ENCODE measurements at regions not wholly inside any gene's neighbourhood (a gene's known extent, or its start where the extent isn't known, plus 50 kb on each side); places are given as distances from the start of the nearest gene placed in this dataset.

DNA sequence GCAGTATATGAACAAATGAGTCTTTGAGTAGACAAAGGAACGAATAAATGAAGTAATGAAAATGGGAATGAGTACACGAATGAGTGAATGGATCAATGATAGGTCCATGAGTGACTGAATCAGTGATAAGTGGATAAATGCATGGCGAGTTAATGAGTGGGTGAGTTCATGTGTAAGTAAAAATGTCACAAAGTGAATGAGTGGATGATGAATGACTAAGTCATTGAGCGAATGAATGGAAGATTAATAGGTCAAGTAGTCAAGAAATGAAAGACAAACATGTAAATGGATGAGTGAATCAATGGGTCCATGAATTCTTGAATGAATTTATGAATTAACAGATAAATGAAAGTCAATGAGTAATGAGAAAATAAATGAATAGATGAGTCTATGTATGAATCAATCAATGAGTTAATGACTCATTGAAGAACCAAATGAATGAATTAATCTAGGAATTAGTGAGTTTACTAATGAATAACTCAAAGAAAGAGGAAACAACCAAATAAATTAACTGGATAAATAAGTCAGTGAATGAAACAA, 97.3 kb upstream of the RTL1 start:
- TF ChIP-seq, protein P1, sequence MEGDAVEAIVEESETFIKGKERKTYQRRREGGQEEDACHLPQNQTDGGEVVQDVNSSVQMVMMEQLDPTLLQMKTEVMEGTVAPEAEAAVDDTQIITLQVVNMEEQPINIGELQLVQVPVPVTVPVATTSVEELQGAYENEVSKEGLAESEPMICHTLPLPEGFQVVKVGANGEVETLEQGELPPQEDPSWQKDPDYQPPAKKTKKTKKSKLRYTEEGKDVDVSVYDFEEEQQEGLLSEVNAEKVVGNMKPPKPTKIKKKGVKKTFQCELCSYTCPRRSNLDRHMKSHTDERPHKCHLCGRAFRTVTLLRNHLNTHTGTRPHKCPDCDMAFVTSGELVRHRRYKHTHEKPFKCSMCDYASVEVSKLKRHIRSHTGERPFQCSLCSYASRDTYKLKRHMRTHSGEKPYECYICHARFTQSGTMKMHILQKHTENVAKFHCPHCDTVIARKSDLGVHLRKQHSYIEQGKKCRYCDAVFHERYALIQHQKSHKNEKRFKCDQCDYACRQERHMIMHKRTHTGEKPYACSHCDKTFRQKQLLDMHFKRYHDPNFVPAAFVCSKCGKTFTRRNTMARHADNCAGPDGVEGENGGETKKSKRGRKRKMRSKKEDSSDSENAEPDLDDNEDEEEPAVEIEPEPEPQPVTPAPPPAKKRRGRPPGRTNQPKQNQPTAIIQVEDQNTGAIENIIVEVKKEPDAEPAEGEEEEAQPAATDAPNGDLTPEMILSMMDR (conservative IDR thresholded peaks at IDR 0.05; ENCODE audit: low read length) = no peak
- TF ChIP-seq EZH2phosphoT487 (IDR thresholded peaks at IDR 0.05; ENCODE audit: borderline replicate concordance, low read depth, low read length) = no peak

All from OCI-LY7 (cell line).